PC-9 (cell line): ENCODE measurements at regions not wholly inside any gene's neighbourhood (a gene's known extent, or its start where the extent isn't known, plus 50 kb on each side); places are given as distances from the start of the nearest gene placed in this dataset.

Source experiments
- EZH2 ChIP-seq: fragments of 200-600 bp; sonication (generic); IDR thresholded peaks from 2 replicates; pipeline ENCODE4 v1.8.0; 2017; ENCODE audit warnings: antibody characterized with exemption, low read depth
- TF ChIP-seq, protein P1 (sequence below): fragments of 200-600 bp; sonication (generic); conservative IDR thresholded peaks from 2 replicates; pipeline ENCODE4 v1.6.1; 2017; ENCODE audit warnings: mixed run types, antibody characterized with exemption, mild to moderate bottlenecking, moderate library complexity

DNA sequence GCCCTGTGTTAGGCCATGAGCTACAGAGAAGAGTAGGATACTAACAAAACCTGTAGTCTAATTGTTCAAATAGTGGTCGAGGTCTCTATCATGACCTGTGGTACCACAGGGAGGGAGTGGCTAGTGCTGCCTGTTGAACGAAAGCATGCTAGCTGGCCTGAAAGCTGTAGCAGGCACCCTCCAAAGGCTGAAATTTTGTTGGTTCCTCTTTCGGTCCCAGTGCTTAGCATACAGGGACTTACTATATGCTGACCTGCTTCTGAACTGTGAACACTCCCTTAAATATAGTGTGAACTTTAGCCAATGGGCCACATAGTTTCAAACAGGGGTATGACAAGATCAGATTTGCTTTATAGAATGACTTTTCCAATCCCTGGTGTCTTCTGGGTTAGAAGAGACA lies 113.4 kb downstream of the PJA1 start:
- TF ChIP-seq, protein P1, sequence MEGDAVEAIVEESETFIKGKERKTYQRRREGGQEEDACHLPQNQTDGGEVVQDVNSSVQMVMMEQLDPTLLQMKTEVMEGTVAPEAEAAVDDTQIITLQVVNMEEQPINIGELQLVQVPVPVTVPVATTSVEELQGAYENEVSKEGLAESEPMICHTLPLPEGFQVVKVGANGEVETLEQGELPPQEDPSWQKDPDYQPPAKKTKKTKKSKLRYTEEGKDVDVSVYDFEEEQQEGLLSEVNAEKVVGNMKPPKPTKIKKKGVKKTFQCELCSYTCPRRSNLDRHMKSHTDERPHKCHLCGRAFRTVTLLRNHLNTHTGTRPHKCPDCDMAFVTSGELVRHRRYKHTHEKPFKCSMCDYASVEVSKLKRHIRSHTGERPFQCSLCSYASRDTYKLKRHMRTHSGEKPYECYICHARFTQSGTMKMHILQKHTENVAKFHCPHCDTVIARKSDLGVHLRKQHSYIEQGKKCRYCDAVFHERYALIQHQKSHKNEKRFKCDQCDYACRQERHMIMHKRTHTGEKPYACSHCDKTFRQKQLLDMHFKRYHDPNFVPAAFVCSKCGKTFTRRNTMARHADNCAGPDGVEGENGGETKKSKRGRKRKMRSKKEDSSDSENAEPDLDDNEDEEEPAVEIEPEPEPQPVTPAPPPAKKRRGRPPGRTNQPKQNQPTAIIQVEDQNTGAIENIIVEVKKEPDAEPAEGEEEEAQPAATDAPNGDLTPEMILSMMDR, result no peak
- TF ChIP-seq EZH2, result no peak
